ENCODE measurements at regions not wholly inside any gene's neighbourhood (a gene's known extent, or its start where the extent isn't known, plus 50 kb on each side); places are given as distances from the start of the nearest gene placed in this dataset.

DNA sequence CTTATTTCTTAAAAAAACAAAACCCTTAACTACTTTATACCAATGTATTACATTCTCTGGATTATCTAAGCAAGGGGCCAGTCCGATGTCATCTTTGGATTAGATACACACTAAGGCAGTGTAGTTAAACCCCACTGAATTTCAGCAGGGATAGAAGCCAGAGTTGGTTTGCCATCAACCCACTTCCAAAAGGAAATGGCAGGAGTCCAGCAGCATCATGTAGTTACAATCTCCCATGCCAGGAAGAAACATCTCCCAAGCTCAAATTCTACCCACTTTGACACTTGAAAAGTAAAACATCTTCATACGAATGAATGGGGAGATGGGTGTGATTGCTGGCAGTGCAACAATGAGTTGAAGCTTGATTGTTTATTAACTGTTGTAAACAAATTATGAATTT is 203.5 kb upstream of the PLXNC1 start:
- TF ChIP-seq, protein P1, sequence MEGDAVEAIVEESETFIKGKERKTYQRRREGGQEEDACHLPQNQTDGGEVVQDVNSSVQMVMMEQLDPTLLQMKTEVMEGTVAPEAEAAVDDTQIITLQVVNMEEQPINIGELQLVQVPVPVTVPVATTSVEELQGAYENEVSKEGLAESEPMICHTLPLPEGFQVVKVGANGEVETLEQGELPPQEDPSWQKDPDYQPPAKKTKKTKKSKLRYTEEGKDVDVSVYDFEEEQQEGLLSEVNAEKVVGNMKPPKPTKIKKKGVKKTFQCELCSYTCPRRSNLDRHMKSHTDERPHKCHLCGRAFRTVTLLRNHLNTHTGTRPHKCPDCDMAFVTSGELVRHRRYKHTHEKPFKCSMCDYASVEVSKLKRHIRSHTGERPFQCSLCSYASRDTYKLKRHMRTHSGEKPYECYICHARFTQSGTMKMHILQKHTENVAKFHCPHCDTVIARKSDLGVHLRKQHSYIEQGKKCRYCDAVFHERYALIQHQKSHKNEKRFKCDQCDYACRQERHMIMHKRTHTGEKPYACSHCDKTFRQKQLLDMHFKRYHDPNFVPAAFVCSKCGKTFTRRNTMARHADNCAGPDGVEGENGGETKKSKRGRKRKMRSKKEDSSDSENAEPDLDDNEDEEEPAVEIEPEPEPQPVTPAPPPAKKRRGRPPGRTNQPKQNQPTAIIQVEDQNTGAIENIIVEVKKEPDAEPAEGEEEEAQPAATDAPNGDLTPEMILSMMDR (IDR thresholded peaks at IDR 0.05): no peak
- no peak for TF ChIP-seq ZFX (IDR thresholded peaks at IDR 0.05; ENCODE audit: borderline replicate concordance)
- H3K27ac ChIP-seq: no peak overlapping the region

DNA sequence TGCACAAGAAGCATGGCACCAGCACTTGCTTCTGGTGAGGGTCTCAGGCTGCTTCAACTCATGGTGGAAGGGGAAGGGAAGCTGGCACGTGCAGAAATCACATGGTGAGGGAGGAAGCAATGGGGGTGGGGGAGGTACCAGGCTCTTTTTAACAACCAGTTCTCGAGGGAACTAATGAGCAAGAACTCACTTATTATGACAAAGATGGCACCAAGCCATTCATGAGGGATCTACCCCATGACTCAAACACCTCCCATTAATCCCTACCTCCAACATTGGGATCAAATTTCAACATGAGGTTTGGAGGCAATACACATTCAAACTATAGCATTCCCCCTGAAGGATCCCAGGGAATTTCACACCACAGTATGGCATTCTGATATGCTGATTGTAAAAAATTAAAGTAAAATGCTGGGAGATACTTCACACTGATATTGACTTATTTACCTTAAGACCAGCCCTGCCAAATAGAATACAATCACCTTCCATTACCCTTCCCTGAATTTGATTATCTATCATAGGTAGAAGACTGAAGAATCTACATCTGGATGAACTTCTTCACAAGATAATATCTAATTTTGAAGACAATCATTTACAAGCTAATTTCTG is 201.7 kb upstream of the PLXNC1 start:
- no peak overlapping the region for H3K27ac ChIP-seq
- no peak for TF ChIP-seq ZFX (IDR thresholded peaks at IDR 0.05; ENCODE audit: borderline replicate concordance)
- TF ChIP-seq, protein P1 (IDR thresholded peaks at IDR 0.05): no peak

DNA sequence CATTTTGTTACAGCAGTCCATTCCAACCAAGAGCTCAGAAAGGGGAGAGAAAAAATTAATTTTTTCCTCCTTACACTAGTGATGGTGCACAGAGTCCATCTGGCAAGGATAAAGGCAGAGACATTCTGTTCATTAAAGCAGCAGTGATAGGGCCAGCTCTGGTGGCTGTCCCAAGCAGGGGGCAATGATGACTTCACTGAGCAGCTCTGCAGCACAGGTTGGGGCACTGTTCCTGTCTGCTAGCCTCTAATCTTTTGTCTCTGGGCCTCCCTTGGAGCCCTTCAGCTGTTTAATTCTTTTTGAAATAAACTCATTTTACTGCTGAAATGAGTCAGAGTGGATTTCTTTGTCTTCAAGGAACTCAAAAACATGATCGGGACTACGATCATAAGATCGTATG is 200.9 kb upstream of the PLXNC1 start:
- TF ChIP-seq ZFX (IDR thresholded peaks at IDR 0.05; ENCODE audit: borderline replicate concordance): no peak
- TF ChIP-seq, protein P1 (IDR thresholded peaks at IDR 0.05): no peak
- no peak overlapping the region for H3K27ac ChIP-seq

DNA sequence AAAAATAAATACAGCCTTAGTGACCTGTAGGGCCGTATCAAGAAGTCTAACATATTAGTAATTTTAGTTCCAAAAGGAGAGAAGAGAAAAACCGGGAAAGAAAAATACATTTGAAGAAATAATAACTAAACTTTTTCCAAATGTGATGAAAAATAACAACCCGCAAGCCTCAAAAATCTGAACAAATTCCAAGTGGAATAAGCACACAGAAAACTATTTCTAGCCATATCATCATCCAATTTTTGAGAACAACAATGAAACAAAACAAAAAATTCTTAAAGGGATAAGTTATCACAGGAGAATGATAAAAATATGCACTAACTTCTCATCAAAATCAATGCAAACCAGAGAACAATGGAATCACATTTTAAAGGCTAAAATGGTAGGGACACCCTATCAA is 198.1 kb upstream of the PLXNC1 start:
- H3K27ac ChIP-seq: no peak overlapping the region
- no peak for TF ChIP-seq ZFX (IDR thresholded peaks at IDR 0.05; ENCODE audit: borderline replicate concordance)
- TF ChIP-seq, protein P1 (IDR thresholded peaks at IDR 0.05): no peak

DNA sequence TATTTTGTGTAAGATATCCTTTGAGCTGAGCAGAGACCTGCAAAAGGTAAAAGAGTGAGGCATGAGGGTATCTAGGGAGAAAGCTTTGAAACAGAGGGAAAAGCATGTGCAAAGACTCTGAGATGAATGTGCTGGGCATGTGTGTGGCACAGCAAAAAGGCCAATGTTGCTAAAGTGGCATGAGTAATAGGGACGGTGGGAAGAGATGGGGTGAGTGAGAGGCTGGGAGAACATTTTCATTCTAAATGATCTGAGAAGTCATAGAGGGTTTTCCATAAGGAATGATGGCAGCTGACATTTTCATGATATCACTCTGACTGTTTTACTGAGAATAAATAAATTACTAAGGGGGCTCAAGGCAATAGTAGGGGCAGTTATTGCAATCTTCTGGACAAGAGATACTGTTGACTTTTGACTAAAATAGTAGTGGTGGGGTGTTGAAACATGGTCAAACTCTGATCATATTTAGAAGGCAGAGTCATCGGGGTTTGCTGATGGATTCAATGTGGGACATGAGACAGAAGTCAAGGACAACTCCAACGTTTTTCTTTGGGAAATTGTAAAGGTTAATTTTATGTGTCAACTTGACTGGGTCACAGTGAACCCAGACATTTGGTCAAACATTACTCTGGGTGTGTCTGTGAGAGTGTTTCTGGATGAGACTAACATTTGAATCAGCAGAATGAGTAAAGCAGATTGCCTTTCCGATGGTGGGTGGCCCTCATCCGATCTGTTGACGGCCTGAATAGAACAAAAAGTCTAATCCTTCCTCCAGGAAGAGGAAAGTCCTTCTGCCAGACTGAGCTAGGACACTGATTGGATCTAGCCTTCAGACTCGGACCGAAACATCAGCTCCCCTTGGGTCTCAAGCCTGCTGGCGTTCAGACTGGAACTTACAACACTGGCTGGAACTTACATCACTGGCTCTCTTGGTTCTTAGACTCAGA is 193.9 kb upstream of the PLXNC1 start:
- H3K27ac ChIP-seq: no peak overlapping the region
- TF ChIP-seq ZFX (IDR thresholded peaks at IDR 0.05; ENCODE audit: borderline replicate concordance): no peak
- TF ChIP-seq, protein P1 (IDR thresholded peaks at IDR 0.05): no peak

DNA sequence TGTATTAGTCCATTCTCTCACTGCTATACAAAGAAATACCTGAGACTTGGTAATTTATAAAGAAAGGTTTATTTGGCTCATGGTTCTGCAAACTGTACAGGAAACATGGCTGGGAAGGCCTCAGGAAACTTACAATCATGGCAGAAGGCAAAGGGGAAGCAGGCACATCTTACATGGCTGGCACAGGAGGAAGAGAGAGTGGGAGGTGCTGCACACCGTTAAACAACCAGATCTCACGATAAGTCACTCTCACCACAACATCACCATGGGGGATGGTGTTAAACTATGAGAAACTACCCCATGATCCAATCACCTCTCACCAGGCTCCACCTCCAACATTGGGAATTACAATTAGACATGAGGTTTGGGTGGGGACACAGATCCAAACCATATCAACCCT is 191.8 kb upstream of the PLXNC1 start:
- TF ChIP-seq, protein P1 (IDR thresholded peaks at IDR 0.05): no peak
- TF ChIP-seq ZFX (IDR thresholded peaks at IDR 0.05; ENCODE audit: borderline replicate concordance): no peak
- H3K27ac ChIP-seq: no peak overlapping the region

DNA sequence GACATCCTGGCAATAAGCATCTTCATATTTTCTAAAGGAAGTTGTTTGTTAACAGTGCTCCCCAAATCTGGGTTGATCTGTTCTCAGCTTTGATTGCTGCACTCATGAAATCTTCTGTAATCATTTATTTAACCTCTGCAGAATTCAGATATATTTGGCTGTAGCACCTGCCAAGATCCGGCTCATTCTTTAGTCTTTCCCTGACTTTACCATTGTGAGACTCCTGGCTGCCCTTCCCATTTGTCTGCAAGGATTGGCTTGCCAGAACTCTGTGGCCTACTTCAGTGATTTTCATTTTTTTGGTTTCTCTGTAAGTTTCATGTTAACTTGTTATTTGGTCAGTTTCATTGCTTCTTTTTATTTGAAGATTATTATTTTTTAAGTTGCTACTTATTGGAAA is 191.2 kb upstream of the PLXNC1 start:
- no peak for TF ChIP-seq ZFX (IDR thresholded peaks at IDR 0.05; ENCODE audit: borderline replicate concordance)
- TF ChIP-seq, protein P1 (IDR thresholded peaks at IDR 0.05): no peak
- no peak overlapping the region for H3K27ac ChIP-seq
